HepG2 (cell line): ENCODE measurements at regions not wholly inside any gene's neighbourhood (a gene's known extent, or its start where the extent isn't known, plus 50 kb on each side); places are given as distances from the start of the nearest gene placed in this dataset.

Experiments used
- ATAC-seq: fragments of 200-7000 bp; cut with Tn5 transposase; 3 replicates; pipeline ENCODE4 v1.9.1; 2020; ENCODE audit warnings: mild to moderate bottlenecking, moderate library complexity
- BruUV-seq: library from RNA; stranded (reverse); fragments of 400-500 nt; replicated peaks from 2 replicates; lab custom pipeline; 2021; lab: Mats Ljungman, UMichigan
- CTCF ChIA-PET: fragments of 300-600 bp; formaldehyde crosslinking; extraction: SDS; loops from one replicate; lab custom pipeline; 2021; ENCODE audit warnings: low total read pairs, inconsistent platforms, low intra/inter-chr PET ratio; lab: Yijun Ruan, JAX
- POLR2A ChIA-PET: fragments of 350-600 bp; sonication (Branson Sonifier 250); formaldehyde crosslinking; loops from one replicate; lab custom pipeline; 2020; ENCODE audit warnings: antibody characterized with exemption, inconsistent platforms; lab: Yijun Ruan, JAX
- DNase-seq: peaks from one replicate; pipeline ENCODE4 v3.0.0-alpha.2; 2015; ENCODE audit warnings: low spot score
- FAIRE-seq: peaks from 3 replicates; lab custom pipeline; 2011; peaks lifted over from hg19 to GRCh38; lab: Jason Lieb, UNC
- H2AFZ ChIP-seq: one replicate; pipeline ENCODE4 v1.6.1; 2011; ENCODE audit warnings: low read length, inconsistent platforms
- H3K27ac ChIP-seq: fragments of 300-600 bp; 3 replicates; pipeline ENCODE4 v1.8.0; 2011; ENCODE audit warnings: mixed run types, mild to moderate bottlenecking, mixed read lengths, low read length, inconsistent platforms; ENCODE audit not compliant: insufficient read depth; ENCODE audit errors: extremely low read length
- H3K27me3 ChIP-seq, 2 experiments: fragments of 200-600 bp in 1 of 2; 2 replicates in 1 of 2; 3 replicates in 1 of 2; pipeline versions ENCODE4 v1.6.0 to v1.8.0; 2011; ENCODE audit warnings: low read length in 2 of 2, mild to moderate bottlenecking in 2 of 2, moderate library complexity in 2 of 2, inconsistent platforms in 1 of 2; ENCODE audit not compliant: insufficient read depth in 2 of 2, control insufficient read depth in 1 of 2
- H3K36me3 ChIP-seq, 2 experiments: fragments of 200-600 bp in 1 of 2; replicated peaks in 1 of 2; 2 replicates in 1 of 2; 3 replicates in 1 of 2; pipeline versions ENCODE4 v1.5.1 to v1.8.0; 2011; ENCODE audit warnings: low read length in 2 of 2, inconsistent platforms in 1 of 2; ENCODE audit not compliant: insufficient read depth in 2 of 2, control insufficient read depth in 1 of 2
- H3K4me1 ChIP-seq: 2 replicates; pipeline ENCODE4 v1.5.1; 2012; ENCODE audit warnings: low read length, inconsistent platforms; ENCODE audit not compliant: insufficient read depth
- H3K4me2 ChIP-seq: 2 replicates; pipeline ENCODE4 v1.6.0; 2011; ENCODE audit warnings: low read depth, low read length, inconsistent platforms
- H3K4me3 ChIP-seq, 3 experiments: fragments of 200-600 bp in 1 of 3; sonication (generic), shearing (Covaris generic) in 1 of 3; replicated peaks in 1 of 3; 2 replicates each; pipeline ENCODE4 v1.5.1; 2011 to 2016; ENCODE audit warnings: low read length in 3 of 3, inconsistent platforms in 2 of 3, low read depth in 2 of 3, mild to moderate bottlenecking in 2 of 3, control low read depth in 1 of 3, mixed read lengths in 1 of 3; ENCODE audit not compliant: insufficient read depth in 1 of 3
- H3K79me2 ChIP-seq: one replicate; pipeline ENCODE4 v1.6.1; 2011; ENCODE audit warnings: low read length, inconsistent platforms; ENCODE audit not compliant: insufficient read depth
- H3K9ac ChIP-seq: 2 replicates; pipeline ENCODE4 v1.6.0; 2011; ENCODE audit warnings: mild to moderate bottlenecking, low read depth, low read length, inconsistent platforms; ENCODE audit not compliant: insufficient read depth
- H3K9me3 ChIP-seq: 2 replicates; pipeline ENCODE4 v1.5.1; 2012; ENCODE audit warnings: mild to moderate bottlenecking, low read length
- H4K20me1 ChIP-seq: 2 replicates; pipeline ENCODE4 v1.6.0; 2011; ENCODE audit warnings: inconsistent platforms, mild to moderate bottlenecking, low read length, moderate library complexity; ENCODE audit not compliant: insufficient read depth
- CREM ChIP-seq, 2 experiments: sonication (generic) in 1 of 2; formaldehyde crosslinking in 1 of 2; IDR thresholded peaks; 2 replicates each; pipeline versions ENCODE4 v1.4.0 to v1.6.1; 2016 to 2020; ENCODE audit warnings: antibody characterized with exemption in 1 of 2, mild to moderate bottlenecking in 1 of 2, missing genetic modification reagents in 1 of 2
- EEA1 ChIP-seq: sonication (generic); formaldehyde crosslinking; IDR thresholded peaks from 2 replicates; pipeline ENCODE4 v1.5.1; 2020; ENCODE audit warnings: mild to moderate bottlenecking, missing genetic modification reagents, borderline replicate concordance
- FOSL2 ChIP-seq: sonication (generic); formaldehyde crosslinking; IDR thresholded peaks from 2 replicates; pipeline ENCODE4 v1.4.0; 2020; ENCODE audit warnings: missing genetic modification reagents
- FOXA3 ChIP-seq: IDR thresholded peaks from 2 replicates; pipeline ENCODE4 v1.6.1; 2016; ENCODE audit warnings: missing genetic modification reagents, missing compliant biosample characterization
- GATAD2A ChIP-seq: IDR thresholded peaks from 2 replicates; pipeline ENCODE4 v1.6.1; 2016
- HMG20B ChIP-seq: conservative IDR thresholded peaks from 2 replicates; pipeline ENCODE4 v1.6.1; 2016; ENCODE audit warnings: missing genetic modification reagents, missing compliant biosample characterization
- KDM5A ChIP-seq: fragments of 200-600 bp; sonication (generic); IDR thresholded peaks from 2 replicates; pipeline ENCODE4 v1.7.0; 2018; ENCODE audit warnings: antibody characterized with exemption, mild to moderate bottlenecking, low read length, borderline replicate concordance
- RBFOX2 ChIP-seq: fragments of 200-400 bp; formaldehyde crosslinking; IDR thresholded peaks from 2 replicates; pipeline ENCODE4 v1.6.1; 2017; ENCODE audit warnings: low read depth, mild to moderate bottlenecking, low read length
- SOX13 ChIP-seq, 3 experiments: fragments of 450-650 bp in 1 of 3; sonication (generic) in 1 of 3; formaldehyde crosslinking in 1 of 3; IDR thresholded peaks in 2 of 3; conservative IDR thresholded peaks in 1 of 3; 2 replicates each; pipeline versions ENCODE4 v1.5.0 to v1.6.1; 2016 to 2020; ENCODE audit warnings: antibody characterized with exemption in 1 of 3, mild to moderate bottlenecking in 1 of 3, missing compliant biosample characterization in 1 of 3, missing genetic modification reagents in 1 of 3, moderate library complexity in 1 of 3
- SP1 ChIP-seq, 2 experiments: fragments of 450-650 bp in 1 of 2; sonication (generic) in 1 of 2; formaldehyde crosslinking in 1 of 2; IDR thresholded peaks; 2 replicates each; pipeline versions ENCODE4 v1.4.0 to v1.6.1; 2016 to 2020; ENCODE audit warnings: missing genetic modification reagents in 1 of 2
- SUZ12 ChIP-seq: fragments of 150-350 bp; IDR thresholded peaks from 2 replicates; pipeline ENCODE4 v1.6.1; 2014; ENCODE audit warnings: low read depth, low read length
- ZNF263 ChIP-seq: sonication (generic); formaldehyde crosslinking; IDR thresholded peaks from 2 replicates; pipeline ENCODE4 v1.4.0; 2020; ENCODE audit warnings: missing genetic modification reagents
- ZNF326 ChIP-seq: sonication (generic); formaldehyde crosslinking; IDR thresholded peaks from 2 replicates; pipeline ENCODE4 v1.4.0; 2020; ENCODE audit warnings: missing genetic modification reagents, borderline replicate concordance
- ZNF460 ChIP-seq: sonication (generic); formaldehyde crosslinking; IDR thresholded peaks from 2 replicates; pipeline ENCODE4 v1.5.1; 2020; ENCODE audit warnings: missing genetic modification reagents, mild to moderate bottlenecking, borderline replicate concordance
- ZNF543 ChIP-seq: sonication (generic); formaldehyde crosslinking; IDR thresholded peaks from 2 replicates; pipeline ENCODE4 v1.4.0; 2020; ENCODE audit warnings: mild to moderate bottlenecking, missing genetic modification reagents
- ZSCAN12 ChIP-seq: sonication (generic); formaldehyde crosslinking; IDR thresholded peaks from 2 replicates; pipeline ENCODE4 v1.9.0; 2021; ENCODE audit warnings: mild to moderate bottlenecking, missing genetic modification reagents
- WGBS: methylation state at CpG from one replicate; pipeline ENCODE4 v1.1.6; 2017; ENCODE audit warnings: low lambda C conversion rate; 5-methylcytosine and 5-hydroxymethylcytosine counted together
- in situ Hi-C: cut with HindIII; loops from 2 replicates; pipeline ENCODE4 v1.10.0; 2017; ENCODE audit warnings: low pct_unique_long_range_greater_than_20kb; ENCODE audit not compliant: extremely low pct_ligation_motif_present
- intact Hi-C: fragments of 100-400 bp; cut with micrococcal nuclease; formaldehyde crosslinking; loops from one replicate; pipeline ENCODE4 v1.10.0; 2022; ENCODE audit not compliant: unreplicated experiment
- TF ChIP-seq, protein P1 (sequence below): sonication (generic); formaldehyde crosslinking; IDR thresholded peaks from 2 replicates; pipeline ENCODE4 v1.9.0; 2022; ENCODE audit warnings: low read depth, missing genetic modification reagents
- TF ChIP-seq, protein P2 (sequence below): sonication (generic); formaldehyde crosslinking; IDR thresholded peaks from 2 replicates; pipeline ENCODE4 v1.4.0; 2020; ENCODE audit warnings: missing genetic modification reagents
- TF ChIP-seq, protein P3 (sequence below): IDR thresholded peaks from 2 replicates; pipeline ENCODE4 v1.6.1; 2016

DNA sequence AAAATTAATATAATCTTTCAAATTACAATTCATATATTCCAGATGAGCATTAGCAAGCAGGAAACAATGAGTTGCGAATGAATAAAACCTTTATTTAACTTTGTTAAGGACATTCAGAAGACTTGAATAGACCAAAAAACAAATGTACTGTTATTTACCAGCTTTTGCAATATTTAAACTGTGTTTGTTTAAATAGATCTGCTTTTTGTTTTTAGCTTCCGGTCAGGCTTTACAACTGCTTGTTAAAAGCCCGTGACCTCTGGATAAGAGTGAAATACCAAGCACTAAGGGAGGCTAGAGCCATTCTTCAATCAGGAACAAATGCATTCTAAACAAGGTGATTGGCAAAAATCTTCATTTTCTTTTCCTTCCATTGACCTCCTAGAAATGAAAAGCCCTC, 184.9 kb upstream of the GNAI1 start:
- no peak overlapping the region for H3K9ac ChIP-seq
- DNase-seq (peak; percentile 5), FAIRE-seq (no peak), ATAC-seq (no peak)
- ChIA-PET POLR2A (no interaction called here), CTCF (no interaction called here)
- intact Hi-C loops (no loop called here), in situ Hi-C loops (no loop called here)
- H4K20me1 ChIP-seq = no peaks in the 10 kb centered on the region
- no peaks in the 10 kb centered on the region for H3K79me2 ChIP-seq
- H3K4me3 ChIP-seq = no peak overlapping the region
- no peak overlapping the region for H2AFZ ChIP-seq
- H3K36me3 ChIP-seq = no peaks in the 10 kb centered on the region
- 3% methylated on average over 3 of the region's 3 CpGs for WGBS
- H3K27ac ChIP-seq = no peak overlapping the region
- no peaks in the 10 kb centered on the region for H3K27me3 ChIP-seq
- H3K9me3 ChIP-seq = no peaks in the 10 kb centered on the region; the same call in 1 of the 2 replicates
- no peak overlapping the region for H3K4me2 ChIP-seq
- no peaks in the 10 kb centered on the region for H3K4me1 ChIP-seq
- BruUV-seq = no TSS peak
- TF ChIP-seq SP1 (IDR thresholded peaks at IDR 0.05) (no peak), SP1 (CRISPR knock-in tag; IDR thresholded peaks at IDR 0.05) (no peak), RBFOX2 (no peak), SOX13 (IDR thresholded peaks at IDR 0.05) (peak; percentile 37; the same call in 1 of the 2 replicates), SOX13 (CRISPR knock-in tag; conservative IDR thresholded peaks at IDR 0.05 in 1 of 2, IDR thresholded peaks at IDR 0.05 in 1 of 2) (peak in 1 of 2 experiments; percentile 77; a peak in 2 of 4 replicates), ZSCAN12 (no peak), ZNF263 (no peak), SUZ12 (no peak), ZNF326 (CRISPR knock-in tag) (no peak), GATAD2A (CRISPR knock-in tag) (peak; percentile 36; the same call in 1 of the 2 replicates), KDM5A (no peak), ZNF460 (CRISPR knock-in tag) (no peak), EEA1 (CRISPR knock-in tag) (no peak), FOSL2 (CRISPR knock-in tag) (no peak), FOXA3 (peak; percentile 28; the same call in 1 of the 2 replicates), HMG20B (CRISPR knock-in tag) (no peak), ZNF543 (CRISPR knock-in tag) (no peak), CREM (IDR thresholded peaks at IDR 0.05) (no peak), CREM (CRISPR knock-in tag; IDR thresholded peaks at IDR 0.05) (no peak)
- TF ChIP-seq, protein P1, sequence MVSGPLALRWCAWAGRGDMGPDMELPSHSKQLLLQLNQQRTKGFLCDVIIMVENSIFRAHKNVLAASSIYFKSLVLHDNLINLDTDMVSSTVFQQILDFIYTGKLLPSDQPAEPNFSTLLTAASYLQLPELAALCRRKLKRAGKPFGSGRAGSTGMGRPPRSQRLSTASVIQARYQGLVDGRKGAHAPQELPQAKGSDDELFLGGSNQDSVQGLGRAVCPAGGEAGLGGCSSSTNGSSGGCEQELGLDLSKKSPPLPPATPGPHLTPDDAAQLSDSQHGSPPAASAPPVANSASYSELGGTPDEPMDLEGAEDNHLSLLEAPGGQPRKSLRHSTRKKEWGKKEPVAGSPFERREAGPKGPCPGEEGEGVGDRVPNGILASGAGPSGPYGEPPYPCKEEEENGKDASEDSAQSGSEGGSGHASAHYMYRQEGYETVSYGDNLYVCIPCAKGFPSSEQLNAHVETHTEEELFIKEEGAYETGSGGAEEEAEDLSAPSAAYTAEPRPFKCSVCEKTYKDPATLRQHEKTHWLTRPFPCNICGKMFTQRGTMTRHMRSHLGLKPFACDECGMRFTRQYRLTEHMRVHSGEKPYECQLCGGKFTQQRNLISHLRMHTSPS (CRISPR knock-in tag) = no peak
- TF ChIP-seq, protein P2, sequence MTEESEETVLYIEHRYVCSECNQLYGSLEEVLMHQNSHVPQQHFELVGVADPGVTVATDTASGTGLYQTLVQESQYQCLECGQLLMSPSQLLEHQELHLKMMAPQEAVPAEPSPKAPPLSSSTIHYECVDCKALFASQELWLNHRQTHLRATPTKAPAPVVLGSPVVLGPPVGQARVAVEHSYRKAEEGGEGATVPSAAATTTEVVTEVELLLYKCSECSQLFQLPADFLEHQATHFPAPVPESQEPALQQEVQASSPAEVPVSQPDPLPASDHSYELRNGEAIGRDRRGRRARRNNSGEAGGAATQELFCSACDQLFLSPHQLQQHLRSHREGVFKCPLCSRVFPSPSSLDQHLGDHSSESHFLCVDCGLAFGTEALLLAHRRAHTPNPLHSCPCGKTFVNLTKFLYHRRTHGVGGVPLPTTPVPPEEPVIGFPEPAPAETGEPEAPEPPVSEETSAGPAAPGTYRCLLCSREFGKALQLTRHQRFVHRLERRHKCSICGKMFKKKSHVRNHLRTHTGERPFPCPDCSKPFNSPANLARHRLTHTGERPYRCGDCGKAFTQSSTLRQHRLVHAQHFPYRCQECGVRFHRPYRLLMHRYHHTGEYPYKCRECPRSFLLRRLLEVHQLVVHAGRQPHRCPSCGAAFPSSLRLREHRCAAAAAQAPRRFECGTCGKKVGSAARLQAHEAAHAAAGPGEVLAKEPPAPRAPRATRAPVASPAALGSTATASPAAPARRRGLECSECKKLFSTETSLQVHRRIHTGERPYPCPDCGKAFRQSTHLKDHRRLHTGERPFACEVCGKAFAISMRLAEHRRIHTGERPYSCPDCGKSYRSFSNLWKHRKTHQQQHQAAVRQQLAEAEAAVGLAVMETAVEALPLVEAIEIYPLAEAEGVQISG (CRISPR knock-in tag) = no peak
- TF ChIP-seq, protein P3, sequence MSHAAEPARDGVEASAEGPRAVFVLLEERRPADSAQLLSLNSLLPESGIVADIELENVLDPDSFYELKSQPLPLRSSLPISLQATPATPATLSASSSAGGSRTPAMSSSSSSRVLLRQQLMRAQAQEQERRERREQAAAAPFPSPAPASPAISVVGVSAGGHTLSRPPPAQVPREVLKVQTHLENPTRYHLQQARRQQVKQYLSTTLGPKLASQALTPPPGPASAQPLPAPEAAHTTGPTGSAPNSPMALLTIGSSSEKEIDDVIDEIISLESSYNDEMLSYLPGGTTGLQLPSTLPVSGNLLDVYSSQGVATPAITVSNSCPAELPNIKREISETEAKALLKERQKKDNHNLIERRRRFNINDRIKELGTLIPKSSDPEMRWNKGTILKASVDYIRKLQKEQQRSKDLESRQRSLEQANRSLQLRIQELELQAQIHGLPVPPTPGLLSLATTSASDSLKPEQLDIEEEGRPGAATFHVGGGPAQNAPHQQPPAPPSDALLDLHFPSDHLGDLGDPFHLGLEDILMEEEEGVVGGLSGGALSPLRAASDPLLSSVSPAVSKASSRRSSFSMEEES (CRISPR knock-in tag) = no peak
